Mesenchymal stem cell (in vitro differentiated cells and primary cell): ENCODE measurements at regions not wholly inside any gene's neighbourhood (a gene's known extent, or its start where the extent isn't known, plus 50 kb on each side); places are given as distances from the start of the nearest gene placed in this dataset.
"Not testable (repeated sequence)": the region's sequence is repeated elsewhere in the genome, so short reads cannot be mapped to it uniquely, and the experiment has no call there.

Experiments used
- DNase-seq: peaks from one replicate; pipeline ENCODE4 v3.0.0-alpha.2; 2013
- H2AFZ ChIP-seq: one replicate; pipeline ENCODE4 v1.6.1; 2013; ENCODE audit warnings: low read depth, mild to moderate bottlenecking, control low read depth, inconsistent platforms, low read length, moderate library complexity
- H2AK5ac ChIP-seq: 2 replicates; pipeline ENCODE4 v1.6.1; 2013; ENCODE audit warnings: low read length, moderate library complexity, mild to moderate bottlenecking, inconsistent platforms; ENCODE audit not compliant: severe bottlenecking
- H2BK120ac ChIP-seq: one replicate; pipeline ENCODE4 v1.6.1; 2013; ENCODE audit warnings: low read depth, mild to moderate bottlenecking, inconsistent platforms, low read length, moderate library complexity
- H2BK12ac ChIP-seq, 2 experiments: one replicate each; pipeline ENCODE4 v1.6.1; 2013; ENCODE audit warnings: inconsistent platforms in 2 of 2, low read length in 2 of 2, mild to moderate bottlenecking in 2 of 2, moderate library complexity in 2 of 2, control low read depth in 1 of 2
- H2BK15ac ChIP-seq: one replicate; pipeline ENCODE4 v1.6.1; 2013; ENCODE audit warnings: mild to moderate bottlenecking, low read depth, inconsistent platforms; ENCODE audit not compliant: poor library complexity, severe bottlenecking
- H2BK5ac ChIP-seq: 2 replicates; pipeline ENCODE4 v1.6.1; 2013; ENCODE audit warnings: low read depth, mild to moderate bottlenecking, low read length, control low read depth, inconsistent platforms; ENCODE audit not compliant: poor library complexity, severe bottlenecking
- H3K14ac ChIP-seq, 2 experiments: one replicate each; pipeline ENCODE4 v1.6.1; 2013; ENCODE audit warnings: inconsistent platforms in 2 of 2, low read length in 2 of 2, control low read depth in 1 of 2, mild to moderate bottlenecking in 1 of 2, moderate library complexity in 1 of 2
- H3K18ac ChIP-seq, 2 experiments: one replicate each; pipeline ENCODE4 v1.6.1; 2013; ENCODE audit warnings: inconsistent platforms in 2 of 2, low read length in 2 of 2, control low read depth in 1 of 2, low read depth in 1 of 2, mild to moderate bottlenecking in 1 of 2
- H3K23ac ChIP-seq, 2 experiments: one replicate each; pipeline ENCODE4 v1.6.1; 2013; ENCODE audit warnings: inconsistent platforms in 2 of 2, low read length in 2 of 2, mild to moderate bottlenecking in 2 of 2, moderate library complexity in 2 of 2, control low read depth in 1 of 2
- H3K27ac ChIP-seq: 2 replicates; pipeline ENCODE4 v1.5.1; 2013; ENCODE audit warnings: mild to moderate bottlenecking, moderate library complexity, low read length, control low read depth, inconsistent platforms; ENCODE audit not compliant: poor library complexity, severe bottlenecking
- H3K27me3 ChIP-seq, 2 experiments: 2 replicates each; pipeline versions ENCODE4 v1.6.1 to v1.7.0; 2013; ENCODE audit warnings: low read length in 2 of 2, mild to moderate bottlenecking in 2 of 2, moderate library complexity in 2 of 2, control low read depth in 1 of 2, inconsistent platforms in 1 of 2; ENCODE audit not compliant: control insufficient read depth in 1 of 2, insufficient read depth in 1 of 2
- H3K36me3 ChIP-seq, 2 experiments: 2 replicates each; pipeline versions ENCODE4 v1.6.1 to v1.7.0; 2013; ENCODE audit warnings: low read length in 2 of 2, control low read depth in 1 of 2, inconsistent platforms in 1 of 2, low read depth in 1 of 2, mild to moderate bottlenecking in 1 of 2; ENCODE audit not compliant: insufficient read depth in 2 of 2, control insufficient read depth in 1 of 2
- H3K4ac ChIP-seq, 2 experiments: one replicate each; pipeline ENCODE4 v1.6.1; 2013; ENCODE audit warnings: inconsistent platforms in 2 of 2, low read length in 2 of 2, mild to moderate bottlenecking in 2 of 2, moderate library complexity in 2 of 2, control low read depth in 1 of 2, low read depth in 1 of 2
- H3K4me1 ChIP-seq: 2 replicates; pipeline ENCODE4 v1.6.1; 2013; ENCODE audit warnings: low read depth, low read length, control low read depth; ENCODE audit not compliant: control insufficient read depth, insufficient read depth
- H3K4me2 ChIP-seq: 2 replicates; pipeline ENCODE4 v1.6.1; 2013; ENCODE audit warnings: low read length, mild to moderate bottlenecking, inconsistent platforms; ENCODE audit not compliant: poor library complexity, severe bottlenecking
- H3K4me3 ChIP-seq, 2 experiments: 2 replicates each; pipeline versions ENCODE4 v1.5.1 to v1.7.0; 2013; ENCODE audit warnings: low read length in 2 of 2, mild to moderate bottlenecking in 2 of 2, control low read depth in 1 of 2, low read depth in 1 of 2; ENCODE audit not compliant: insufficient read depth in 1 of 2
- H3K79me1 ChIP-seq: replicated peaks from 2 replicates; pipeline ENCODE4 v1.6.1; 2013; ENCODE audit warnings: mild to moderate bottlenecking, control low read depth, low read length, inconsistent platforms; ENCODE audit not compliant: poor library complexity, severe bottlenecking
- H3K9ac ChIP-seq: 2 replicates; pipeline ENCODE4 v1.7.0; 2013; ENCODE audit warnings: mild to moderate bottlenecking, low read length, moderate library complexity
- H3K9me3 ChIP-seq: 2 replicates; pipeline ENCODE4 v1.7.0; 2013; ENCODE audit warnings: mild to moderate bottlenecking, low read length; ENCODE audit not compliant: control insufficient read depth
- H4K8ac ChIP-seq: one replicate; pipeline ENCODE4 v1.6.1; 2013; ENCODE audit warnings: inconsistent platforms, mild to moderate bottlenecking, low read length, moderate library complexity
- H4K91ac ChIP-seq: one replicate; pipeline ENCODE4 v1.6.1; 2013; ENCODE audit warnings: mild to moderate bottlenecking, low read length, inconsistent platforms
- WGBS: methylation state at CpG from one replicate; pipeline ENCODE4 v1.1.7; 2013; ENCODE audit warnings: mixed read lengths; 5-methylcytosine and 5-hydroxymethylcytosine counted together

GRCh38 chr7:6959942-6960341 lies 133.9 kb upstream of the CCZ1B start:
- H3K4me1 ChIP-seq, H3K4me3 ChIP-seq, H3K18ac ChIP-seq, H2AK5ac ChIP-seq, H2BK5ac ChIP-seq, H4K8ac ChIP-seq, H3K79me1 ChIP-seq, H3K4ac ChIP-seq, H4K91ac ChIP-seq, DNase-seq, H3K14ac ChIP-seq, H3K9me3 ChIP-seq, H3K9ac ChIP-seq, H3K4me2 ChIP-seq, H3K27me3 ChIP-seq, H2BK120ac ChIP-seq, H2AFZ ChIP-seq, H3K27ac ChIP-seq, H3K23ac ChIP-seq, H2BK12ac ChIP-seq, H2BK15ac ChIP-seq, H3K36me3 ChIP-seq: not testable (repeated sequence)
- 78% methylated on average over 4 of the region's 4 CpGs for WGBS

GRCh38 chr7:6962871-6963270 lies 136.8 kb upstream of the CCZ1B start:
- not testable (repeated sequence) for H4K91ac ChIP-seq, H3K9ac ChIP-seq, H2AFZ ChIP-seq, H3K27me3 ChIP-seq, H3K4me1 ChIP-seq, H3K79me1 ChIP-seq, H3K14ac ChIP-seq, H2BK5ac ChIP-seq, H3K36me3 ChIP-seq, H2AK5ac ChIP-seq, H2BK15ac ChIP-seq, H2BK120ac ChIP-seq, H3K27ac ChIP-seq, H3K9me3 ChIP-seq, DNase-seq, H3K18ac ChIP-seq, H3K4ac ChIP-seq, H3K4me2 ChIP-seq, H4K8ac ChIP-seq, H3K23ac ChIP-seq, H2BK12ac ChIP-seq, H3K4me3 ChIP-seq
- WGBS = 92% methylated on average over 4 of the region's 8 CpGs

- WGBS = 74% methylated on average over 5 of the region's 6 CpGs
Measured at GRCh38 chr7:6965051-6965450, 139.0 kb upstream of the CCZ1B start.

DNA sequence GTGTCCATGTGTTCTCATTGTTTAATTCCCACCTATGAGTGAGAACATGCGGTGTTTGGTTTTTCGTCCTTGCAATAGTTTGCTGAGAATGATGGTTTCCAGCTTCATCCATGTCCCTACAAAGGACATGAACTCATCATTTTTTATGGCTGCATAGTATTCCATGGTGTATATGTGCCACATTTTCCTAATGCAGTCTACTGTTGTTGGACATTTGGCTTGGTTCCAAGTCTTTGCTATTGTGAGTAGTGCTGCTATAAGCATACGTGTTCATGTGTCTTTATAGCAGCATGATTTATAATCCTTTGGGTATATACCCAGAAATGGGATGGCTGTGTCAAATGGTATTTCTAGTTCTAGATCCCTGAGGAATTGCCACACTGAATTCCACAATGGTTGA lies 144.1 kb upstream of the CCZ1B start:
- H2BK15ac ChIP-seq, H3K4me1 ChIP-seq, H3K4me2 ChIP-seq, H4K8ac ChIP-seq, DNase-seq, H3K23ac ChIP-seq, H3K36me3 ChIP-seq, H3K4me3 ChIP-seq, H3K14ac ChIP-seq, H3K9ac ChIP-seq, H2AFZ ChIP-seq, H3K79me1 ChIP-seq, H2BK120ac ChIP-seq, H3K18ac ChIP-seq, H2BK5ac ChIP-seq, H3K4ac ChIP-seq, H2AK5ac ChIP-seq, H4K91ac ChIP-seq, H3K9me3 ChIP-seq, H2BK12ac ChIP-seq, H3K27ac ChIP-seq, H3K27me3 ChIP-seq: not testable (repeated sequence)
- WGBS = no CpG with 5 or more reads among the region's 3 CpGs

More at GRCh38 chr7:6965051-6965450, 139.0 kb upstream of the CCZ1B start:
- DNase-seq, H4K8ac ChIP-seq, H3K36me3 ChIP-seq, H3K9ac ChIP-seq, H3K4me1 ChIP-seq, H2AFZ ChIP-seq, H3K4me3 ChIP-seq, H2BK5ac ChIP-seq, H3K18ac ChIP-seq, H3K4ac ChIP-seq, H3K14ac ChIP-seq, H2BK15ac ChIP-seq, H2BK12ac ChIP-seq, H4K91ac ChIP-seq, H2AK5ac ChIP-seq, H3K27me3 ChIP-seq, H3K23ac ChIP-seq, H3K4me2 ChIP-seq, H3K9me3 ChIP-seq, H3K79me1 ChIP-seq, H3K27ac ChIP-seq, H2BK120ac ChIP-seq: not testable (repeated sequence)
